ENCODE measurements at regions not wholly inside any gene's neighbourhood (a gene's known extent, or its start where the extent isn't known, plus 50 kb on each side); places are given as distances from the start of the nearest gene placed in this dataset.

GRCh38 chr2:7967707-7968405 is 714.0 kb upstream of the ID2 start:
- Histone ChIP-seq H3F3A (ENCODE audit: control insufficient read depth, insufficient read depth) (no peaks in the 10 kb centered on the region), H3K4me3 (ENCODE audit: low read length) (no peak overlapping the region), H3K27ac (ENCODE audit: low read depth, low read length) (no peak overlapping the region), H4K20me1 (ENCODE audit: control insufficient read depth, insufficient read depth, low read depth, low read length) (no peaks in the 10 kb centered on the region), H3K4me1 (ENCODE audit: control insufficient read depth, low read length) (no peaks in the 10 kb centered on the region), H3K4me2 (ENCODE audit: low read length) (no peak overlapping the region), H3K27me3 (ENCODE audit: control insufficient read depth, low read length) (no peaks in the 10 kb centered on the region), H3K9me2 (replicated peaks; ENCODE audit: control insufficient read depth, low read length) (no peaks in the 10 kb centered on the region), H3K79me2 (ENCODE audit: control insufficient read depth, low read length) (no peaks in the 10 kb centered on the region), H3K36me3 (ENCODE audit: control insufficient read depth, low read length) (no peaks in the 10 kb centered on the region), H3K9me3 (ENCODE audit: control insufficient read depth, insufficient read depth, low read length) (no peaks in the 10 kb centered on the region)
- TF ChIP-seq EZH2phosphoT487 (IDR thresholded peaks at IDR 0.05; ENCODE audit: borderline replicate concordance, low read length) (no peak), CTCF (IDR thresholded peaks at IDR 0.05; ENCODE audit: low read depth, low read length, poor library complexity, severe bottlenecking) (no peak)

- no peaks in the 10 kb centered on the region for H3K9me3 ChIP-seq (ENCODE audit: control insufficient read depth, insufficient read depth, low read length)
- H3K27me3 ChIP-seq (ENCODE audit: control insufficient read depth, low read length), result no peaks in the 10 kb centered on the region
- H3K9me2 ChIP-seq (replicated peaks; ENCODE audit: control insufficient read depth, low read length), result no peaks in the 10 kb centered on the region
- H3K36me3 ChIP-seq (ENCODE audit: control insufficient read depth, low read length), result no peaks in the 10 kb centered on the region
- no peaks in the 10 kb centered on the region for H3K4me1 ChIP-seq (ENCODE audit: control insufficient read depth, low read length)
- no peak overlapping the region for H3K4me2 ChIP-seq (ENCODE audit: low read length)
- no peak overlapping the region for H3K27ac ChIP-seq (ENCODE audit: low read depth, low read length)
- H3F3A ChIP-seq (ENCODE audit: control insufficient read depth, insufficient read depth), result no peaks in the 10 kb centered on the region
- H4K20me1 ChIP-seq (ENCODE audit: control insufficient read depth, insufficient read depth, low read depth, low read length), result no peaks in the 10 kb centered on the region
- TF ChIP-seq CTCF (IDR thresholded peaks at IDR 0.05; ENCODE audit: low read depth, low read length, poor library complexity, severe bottlenecking), result no peak
- TF ChIP-seq EZH2phosphoT487 (IDR thresholded peaks at IDR 0.05; ENCODE audit: borderline replicate concordance, low read length), result no peak
- no peaks in the 10 kb centered on the region for H3K79me2 ChIP-seq (ENCODE audit: control insufficient read depth, low read length)
- H3K4me3 ChIP-seq (ENCODE audit: low read length), result no peak overlapping the region
Observed at GRCh38 chr2:7969756-7970515, 711.9 kb upstream of the ID2 start.

- no peaks in the 10 kb centered on the region for H3K4me1 ChIP-seq (ENCODE audit: control insufficient read depth, low read length)
- H3K4me2 ChIP-seq (ENCODE audit: low read length), result no peak overlapping the region
- no peaks in the 10 kb centered on the region for H4K20me1 ChIP-seq (ENCODE audit: control insufficient read depth, insufficient read depth, low read depth, low read length)
- no peaks in the 10 kb centered on the region for H3K9me2 ChIP-seq (replicated peaks; ENCODE audit: control insufficient read depth, low read length)
- H3K27me3 ChIP-seq (ENCODE audit: control insufficient read depth, low read length), result no peaks in the 10 kb centered on the region
- no peaks in the 10 kb centered on the region for H3F3A ChIP-seq (ENCODE audit: control insufficient read depth, insufficient read depth)
- H3K4me3 ChIP-seq (ENCODE audit: low read length), result no peak overlapping the region
- H3K36me3 ChIP-seq (ENCODE audit: control insufficient read depth, low read length), result no peaks in the 10 kb centered on the region
- no peaks in the 10 kb centered on the region for H3K79me2 ChIP-seq (ENCODE audit: control insufficient read depth, low read length)
- H3K9me3 ChIP-seq (ENCODE audit: control insufficient read depth, insufficient read depth, low read length), result no peaks in the 10 kb centered on the region
- no peak overlapping the region for H3K27ac ChIP-seq (ENCODE audit: low read depth, low read length)
- no peak for TF ChIP-seq EZH2phosphoT487 (IDR thresholded peaks at IDR 0.05; ENCODE audit: borderline replicate concordance, low read length)
- no peak for TF ChIP-seq CTCF (IDR thresholded peaks at IDR 0.05; ENCODE audit: low read depth, low read length, poor library complexity, severe bottlenecking)
Observed at GRCh38 chr2:7971248-7971647, 710.6 kb upstream of the ID2 start.

All from DOHH2 (cell line).